H1 (cell line): ENCODE measurements at regions not wholly inside any gene's neighbourhood (a gene's known extent, or its start where the extent isn't known, plus 50 kb on each side); places are given as distances from the start of the nearest gene placed in this dataset.

Source experiments
- CTCF ChIA-PET: fragments of 300-600 bp; sonication (Branson Sonifier 250); formaldehyde crosslinking; loops from one replicate; lab custom pipeline; 2021; ENCODE audit not compliant: partially characterized antibody; lab: Charles Lee
- POLR2A ChIA-PET: fragments of 300-600 bp; sonication (Branson Sonifier 250); formaldehyde crosslinking; loops from one replicate; lab custom pipeline; 2021; ENCODE audit warnings: inconsistent platforms; ENCODE audit not compliant: partially characterized antibody; lab: Charles Lee
- DNase-seq, 2 experiments: peaks; one replicate each; pipeline versions ENCODE4 v3.0.0 to v3.0.0-alpha.2; 2010 to 2022; ENCODE audit warnings: low spot score in 2 of 2, low read depth in 1 of 2, mixed read lengths in 1 of 2
- FAIRE-seq: peaks from 2 replicates; lab custom pipeline; 2011; peaks lifted over from hg19 to GRCh38; lab: Jason Lieb, UNC
- H2AFZ ChIP-seq: 2 replicates; pipeline ENCODE4 v1.8.1; 2012; ENCODE audit warnings: low read length, inconsistent platforms
- H2AK5ac ChIP-seq: 2 replicates; pipeline ENCODE4 v1.6.1; 2013; ENCODE audit warnings: low read depth, low read length
- H2BK120ac ChIP-seq: replicated peaks from 2 replicates; pipeline ENCODE3; 2013; ENCODE audit warnings: low read depth, low read length, inconsistent platforms
- H2BK12ac ChIP-seq: 2 replicates; pipeline ENCODE4 v1.6.1; 2013; ENCODE audit warnings: low read depth, low read length
- H2BK15ac ChIP-seq: 2 replicates; pipeline ENCODE4 v1.6.1; 2013; ENCODE audit warnings: low read length
- H2BK20ac ChIP-seq: 2 replicates; pipeline ENCODE4 v1.6.1; 2013; ENCODE audit warnings: low read length
- H2BK5ac ChIP-seq: 2 replicates; pipeline ENCODE4 v1.6.1; 2013; ENCODE audit warnings: low read depth, low read length
- H3K14ac ChIP-seq: 2 replicates; pipeline ENCODE4 v1.6.1; 2013; ENCODE audit warnings: inconsistent platforms; ENCODE audit not compliant: insufficient read length
- H3K18ac ChIP-seq: 2 replicates; pipeline ENCODE4 v1.6.1; 2013; ENCODE audit warnings: low read length; ENCODE audit errors: extremely low read depth
- H3K23ac ChIP-seq: 2 replicates; pipeline ENCODE4 v1.6.1; 2013; ENCODE audit warnings: inconsistent platforms; ENCODE audit not compliant: insufficient read length
- H3K23me2 ChIP-seq: 2 replicates; pipeline ENCODE4 v1.6.1; 2013; ENCODE audit warnings: low read depth, low read length
- H3K27ac ChIP-seq: 2 replicates; pipeline ENCODE4 v1.6.1; 2011; ENCODE audit warnings: low read depth, low read length, inconsistent platforms
- H3K27me3 ChIP-seq, 4 experiments: replicated peaks in 1 of 4; 1 replicate in 1 of 4; 2 replicates in 3 of 4; pipeline versions ENCODE4 v1.6.1 to v1.8.1; 2011 to 2013; ENCODE audit warnings: low read length in 3 of 4, mild to moderate bottlenecking in 3 of 4, inconsistent platforms in 2 of 4, mixed read lengths in 2 of 4, moderate library complexity in 1 of 4; ENCODE audit not compliant: control insufficient read depth in 3 of 4, insufficient read depth in 3 of 4; ENCODE audit errors: extremely low read depth in 1 of 4
- H3K36me3 ChIP-seq, 4 experiments: 2 replicates each; pipeline versions ENCODE4 v1.6.1 to v1.8.1; 2011 to 2013; ENCODE audit warnings: mild to moderate bottlenecking in 4 of 4, low read length in 3 of 4, moderate library complexity in 2 of 4, control low read depth in 1 of 4, inconsistent platforms in 1 of 4; ENCODE audit not compliant: insufficient read depth in 4 of 4, control insufficient read depth in 2 of 4
- H3K4ac ChIP-seq: replicated peaks from 2 replicates; pipeline ENCODE3; 2013; ENCODE audit warnings: low read length, low read depth, mixed read lengths, inconsistent platforms; ENCODE audit not compliant: insufficient read length
- H3K4me1 ChIP-seq, 4 experiments: replicated peaks in 1 of 4; 1 replicate in 1 of 4; 2 replicates in 3 of 4; pipeline versions ENCODE4 v1.6.1 to v1.8.1; 2011 to 2013; ENCODE audit warnings: low read length in 3 of 4, inconsistent platforms in 2 of 4, mixed read lengths in 1 of 4; ENCODE audit not compliant: insufficient read depth in 4 of 4, control insufficient read depth in 3 of 4
- H3K4me2 ChIP-seq, 2 experiments: 2 replicates each; pipeline versions ENCODE4 v1.6.1 to v1.8.1; 2011 to 2013; ENCODE audit warnings: low read depth in 2 of 2, low read length in 2 of 2, control low read depth in 1 of 2, inconsistent platforms in 1 of 2, mild to moderate bottlenecking in 1 of 2; ENCODE audit not compliant: insufficient read depth in 1 of 2
- H3K4me3 ChIP-seq, 4 experiments: fragments of 200-600, 300-600 bp in 1 of 4; sonication (generic), shearing (Covaris generic), sonication (Bioruptor Twin) in 1 of 4; 2 replicates each; pipeline versions ENCODE4 v1.5.1 to v1.8.1; 2011 to 2016; ENCODE audit warnings: low read length in 4 of 4, low read depth in 3 of 4, control low read depth in 2 of 4, inconsistent platforms in 2 of 4, mild to moderate bottlenecking in 2 of 4, mixed read lengths in 1 of 4, moderate library complexity in 1 of 4; ENCODE audit not compliant: insufficient read depth in 2 of 4; ENCODE audit errors: extremely low read depth in 1 of 4
- H3K56ac ChIP-seq: replicated peaks from 2 replicates; pipeline ENCODE3; 2013; ENCODE audit warnings: low read depth, mild to moderate bottlenecking, mixed read lengths, low read length, inconsistent platforms; ENCODE audit not compliant: insufficient read length
- H3K79me1 ChIP-seq: 2 replicates; pipeline ENCODE4 v1.6.1; 2013; ENCODE audit warnings: low read depth, low read length, control low read depth
- H3K79me2 ChIP-seq, 2 experiments: 2 replicates each; pipeline versions ENCODE4 v1.6.1 to v1.8.1; 2012 to 2013; ENCODE audit warnings: low read length in 2 of 2, mild to moderate bottlenecking in 2 of 2, inconsistent platforms in 1 of 2; ENCODE audit not compliant: insufficient read depth in 2 of 2, control insufficient read depth in 1 of 2
- H3K9ac ChIP-seq, 4 experiments: replicated peaks in 1 of 4; 1 replicate in 1 of 4; 2 replicates in 3 of 4; pipeline versions ENCODE4 v1.6.1 to v1.8.1; 2011 to 2013; ENCODE audit warnings: low read depth in 3 of 4, low read length in 3 of 4, control low read depth in 2 of 4, mild to moderate bottlenecking in 2 of 4, moderate library complexity in 2 of 4, inconsistent platforms in 1 of 4; ENCODE audit errors: extremely low read depth in 1 of 4
- H3K9me3 ChIP-seq, 2 experiments: 2 replicates each; pipeline versions ENCODE4 v1.6.1 to v1.8.1; 2012 to 2013; ENCODE audit warnings: mild to moderate bottlenecking in 2 of 2, moderate library complexity in 2 of 2, control low read depth in 1 of 2, inconsistent platforms in 1 of 2, low read depth in 1 of 2, low read length in 1 of 2, mixed read lengths in 1 of 2; ENCODE audit not compliant: insufficient read depth in 2 of 2
- H4K20me1 ChIP-seq, 2 experiments: replicated peaks in 1 of 2; 2 replicates each; pipeline versions ENCODE3 to v1.8.1; 2011 to 2013; ENCODE audit warnings: inconsistent platforms in 2 of 2, low read length in 2 of 2, mild to moderate bottlenecking in 1 of 2; ENCODE audit not compliant: insufficient read depth in 2 of 2, control insufficient read depth in 1 of 2
- H4K5ac ChIP-seq: 2 replicates; pipeline ENCODE4 v1.6.1; 2013; ENCODE audit warnings: low read length, low read depth, mixed read lengths, inconsistent platforms; ENCODE audit not compliant: insufficient read length
- H4K8ac ChIP-seq: 2 replicates; pipeline ENCODE4 v1.8.0; 2013; ENCODE audit warnings: mild to moderate bottlenecking, moderate library complexity, low read length, inconsistent platforms; ENCODE audit not compliant: insufficient read depth; ENCODE audit errors: extremely low read depth
- H4K91ac ChIP-seq: replicated peaks from 2 replicates; pipeline ENCODE3; 2013; ENCODE audit warnings: low read length, mixed read lengths, inconsistent platforms; ENCODE audit not compliant: insufficient read length
- CREB1 ChIP-seq: IDR thresholded peaks from 2 replicates; pipeline ENCODE4 v1.6.1; 2012; ENCODE audit warnings: inconsistent platforms
- EZH2 ChIP-seq: fragments of 200-600 bp; sonication (generic); IDR thresholded peaks from 2 replicates; pipeline ENCODE4 v1.7.1; 2012; ENCODE audit warnings: low read depth, mild to moderate bottlenecking, moderate library complexity, low read length, inconsistent platforms; ENCODE audit not compliant: severe bottlenecking
- GABPA ChIP-seq: IDR thresholded peaks from 2 replicates; pipeline ENCODE4 v1.6.1; 2011; ENCODE audit warnings: mild to moderate bottlenecking, low read length, moderate library complexity, borderline replicate concordance; ENCODE audit not compliant: insufficient read depth
- WGBS, 2 experiments: shearing (Covaris generic) in 1 of 2; methylation state at CpG; one replicate each; pipeline versions ENCODE4 v1.1.6 to v1.1.7; 2013 to 2015; ENCODE audit warnings: low lambda C conversion rate in 2 of 2, mixed read lengths in 2 of 2, inconsistent platforms in 1 of 2, low coverage in 1 of 2, missing lambda C conversion rate in 1 of 2; ENCODE audit not compliant: insufficient replicate concordance in 2 of 2, insufficient coverage in 1 of 2, insufficient read length in 1 of 2; ENCODE audit errors: extremely low coverage in 1 of 2, missing lambda C conversion rate in 1 of 2; 5-methylcytosine and 5-hydroxymethylcytosine counted together

DNA sequence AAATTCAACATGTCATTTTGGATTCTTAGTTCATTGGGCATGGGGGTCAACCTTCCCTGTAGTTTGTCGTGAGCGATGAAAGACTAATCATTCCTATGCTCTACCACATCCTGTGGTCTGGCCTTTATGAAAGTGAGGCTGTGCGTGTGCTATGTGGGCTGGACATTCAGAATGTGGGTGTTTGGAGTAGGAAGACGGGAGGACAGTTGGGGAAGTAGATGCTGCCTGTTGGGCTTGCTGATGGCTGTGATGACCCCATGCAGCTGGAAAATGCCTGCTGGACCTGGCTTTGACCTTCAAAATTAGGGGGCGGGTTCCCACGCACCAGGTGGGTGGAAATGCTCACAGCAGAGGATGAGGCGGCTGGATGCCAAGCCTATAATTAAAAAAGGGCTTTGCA lies 90.9 kb upstream of the MKI67 start:
- H3K23me2 ChIP-seq = peaks cover 3% of the 10 kb centered on the region; the same call in 1 of the 2 replicates
- H3K23ac ChIP-seq = no peak overlapping the region
- H3K56ac ChIP-seq = no peak overlapping the region
- H3K36me3 ChIP-seq = no peaks in the 10 kb centered on the region
- WGBS, 2 experiments = 93% methylated on average over 7 of the region's 7 CpGs; no CpG with 5 or more reads in 1 of the 2 experiments
- H2BK20ac ChIP-seq = no peak overlapping the region
- H2AFZ ChIP-seq = no peak overlapping the region
- no peak overlapping the region for H4K91ac ChIP-seq
- H4K20me1 ChIP-seq = no peaks in the 10 kb centered on the region
- no peaks in the 10 kb centered on the region for H3K79me2 ChIP-seq
- no peak overlapping the region for H2BK120ac ChIP-seq
- H4K5ac ChIP-seq = no peak overlapping the region
- H4K8ac ChIP-seq = no peak overlapping the region
- no peak overlapping the region for H2AK5ac ChIP-seq
- no peak for FAIRE-seq
- no peak overlapping the region for H2BK12ac ChIP-seq
- peaks cover 0 to 5% (median 3%) of the 10 kb centered on the region in 4 experiments; a peak in 4 of 7 replicates for H3K4me1 ChIP-seq
- peaks cover 0 to 2% (median 0%) of the 10 kb centered on the region in 4 experiments; a peak in 4 of 7 replicates for H3K27me3 ChIP-seq
- H2BK15ac ChIP-seq = no peak overlapping the region
- TF ChIP-seq EZH2 (no peak), CREB1 (no peak), GABPA (no peak)
- ChIA-PET POLR2A (no interaction called here), CTCF (no interaction called here)
- no peak overlapping the region for H3K4me3 ChIP-seq
- H3K18ac ChIP-seq = no peak overlapping the region
- no peak for DNase-seq
- H3K4me2 ChIP-seq = no peak overlapping the region
- no peaks in the 10 kb centered on the region for H3K9me3 ChIP-seq
- H2BK5ac ChIP-seq = no peak overlapping the region
- no peaks in the 10 kb centered on the region for H3K79me1 ChIP-seq
- no peak overlapping the region for H3K4ac ChIP-seq
- no peak overlapping the region for H3K9ac ChIP-seq
- no peak overlapping the region for H3K14ac ChIP-seq
- no peak overlapping the region for H3K27ac ChIP-seq
